Osteoblast (primary cell): ENCODE measurements at regions not wholly inside any gene's neighbourhood (a gene's known extent, or its start where the extent isn't known, plus 50 kb on each side); places are given as distances from the start of the nearest gene placed in this dataset.

Source experiments
- DNase-seq: peaks from one replicate; pipeline ENCODE4 v3.0.0; 2011; ENCODE audit warnings: low spot score, mixed read lengths; ENCODE audit not compliant: insufficient read length; ENCODE audit errors: missing footprints
- H2AFZ ChIP-seq: 2 replicates; pipeline ENCODE4 v1.6.0; 2011; ENCODE audit warnings: mild to moderate bottlenecking, low read length
- H3K27ac ChIP-seq: 2 replicates; pipeline ENCODE4 v1.5.1; 2011; ENCODE audit warnings: mild to moderate bottlenecking, low read depth, low read length, moderate library complexity
- H3K27me3 ChIP-seq: 2 replicates; pipeline ENCODE4 v1.6.0; 2012; ENCODE audit warnings: mild to moderate bottlenecking, control low read depth, inconsistent platforms, low read length, moderate library complexity; ENCODE audit not compliant: insufficient read depth
- H3K36me3 ChIP-seq: 2 replicates; pipeline ENCODE4 v1.5.1; 2011; ENCODE audit warnings: mild to moderate bottlenecking, low read length, control low read depth, moderate library complexity; ENCODE audit not compliant: insufficient read depth
- H3K4me1 ChIP-seq: 2 replicates; pipeline ENCODE4 v1.5.1; 2011; ENCODE audit warnings: mild to moderate bottlenecking, low read length, control low read depth, moderate library complexity; ENCODE audit not compliant: insufficient read depth
- H3K4me2 ChIP-seq: 2 replicates; pipeline ENCODE4 v1.6.0; 2011; ENCODE audit warnings: mild to moderate bottlenecking, low read length; ENCODE audit not compliant: insufficient read depth
- H3K4me3 ChIP-seq: fragments of 200-600 bp; sonication (generic); 3 replicates; pipeline ENCODE4 v1.5.1; 2012; ENCODE audit warnings: mild to moderate bottlenecking, low read length, inconsistent platforms; ENCODE audit not compliant: insufficient read depth
- H3K79me2 ChIP-seq: 2 replicates; pipeline ENCODE4 v1.6.0; 2012; ENCODE audit warnings: mild to moderate bottlenecking, low read length, control low read depth, inconsistent platforms; ENCODE audit not compliant: insufficient read depth
- H3K9me3 ChIP-seq: 2 replicates; pipeline ENCODE4 v1.5.1; 2011; ENCODE audit warnings: low read depth, low read length, control low read depth
- H4K20me1 ChIP-seq: 2 replicates; pipeline ENCODE4 v1.6.0; 2012; ENCODE audit warnings: mild to moderate bottlenecking, low read length, control low read depth; ENCODE audit not compliant: insufficient read depth
- CTCF ChIP-seq: IDR thresholded peaks from 2 replicates; pipeline ENCODE4 v1.5.1; 2011; ENCODE audit warnings: mild to moderate bottlenecking, low read depth, low read length, moderate library complexity; ENCODE audit errors: extremely low read depth

- no peaks in the 10 kb centered on the region for H3K9me3 ChIP-seq
- H2AFZ ChIP-seq = no peak overlapping the region
- no peaks in the 10 kb centered on the region for H3K4me1 ChIP-seq
- H4K20me1 ChIP-seq = no peaks in the 10 kb centered on the region
- no peaks in the 10 kb centered on the region for H3K79me2 ChIP-seq
- no peak overlapping the region for H3K4me3 ChIP-seq
- DNase-seq = no peak
- H3K4me2 ChIP-seq = no peak overlapping the region
- no peaks in the 10 kb centered on the region for H3K27me3 ChIP-seq
- H3K36me3 ChIP-seq = no peaks in the 10 kb centered on the region
- H3K27ac ChIP-seq = no peak overlapping the region
- TF ChIP-seq CTCF = no peak
Observed at GRCh38 chr6:166814390-166814789, 142.0 kb downstream of the RNASET2 start.

- no peak overlapping the region for H2AFZ ChIP-seq
- H3K9me3 ChIP-seq = no peaks in the 10 kb centered on the region
- no peaks in the 10 kb centered on the region for H3K4me1 ChIP-seq
- no peak overlapping the region for H3K4me3 ChIP-seq
- no peaks in the 10 kb centered on the region for H3K36me3 ChIP-seq
- DNase-seq = no peak
- TF ChIP-seq CTCF = no peak
- no peaks in the 10 kb centered on the region for H3K27me3 ChIP-seq
- no peaks in the 10 kb centered on the region for H4K20me1 ChIP-seq
- no peaks in the 10 kb centered on the region for H3K79me2 ChIP-seq
- no peak overlapping the region for H3K4me2 ChIP-seq
- H3K27ac ChIP-seq = no peak overlapping the region
Observed at GRCh38 chr6:166813461-166813860, 142.9 kb downstream of the RNASET2 start.

GRCh38 chr6:166810864-166811263 lies 145.5 kb downstream of the RNASET2 start:
- no peak for DNase-seq
- H3K4me1 ChIP-seq = no peaks in the 10 kb centered on the region
- H3K27ac ChIP-seq = no peak overlapping the region
- no peaks in the 10 kb centered on the region for H3K79me2 ChIP-seq
- H3K4me2 ChIP-seq = no peak overlapping the region
- no peak overlapping the region for H2AFZ ChIP-seq
- no peak for TF ChIP-seq CTCF
- H3K4me3 ChIP-seq = no peak overlapping the region
- H3K9me3 ChIP-seq = peaks cover 4% of the 10 kb centered on the region
- no peaks in the 10 kb centered on the region for H3K27me3 ChIP-seq
- H4K20me1 ChIP-seq = no peaks in the 10 kb centered on the region
- no peaks in the 10 kb centered on the region for H3K36me3 ChIP-seq

DNA sequence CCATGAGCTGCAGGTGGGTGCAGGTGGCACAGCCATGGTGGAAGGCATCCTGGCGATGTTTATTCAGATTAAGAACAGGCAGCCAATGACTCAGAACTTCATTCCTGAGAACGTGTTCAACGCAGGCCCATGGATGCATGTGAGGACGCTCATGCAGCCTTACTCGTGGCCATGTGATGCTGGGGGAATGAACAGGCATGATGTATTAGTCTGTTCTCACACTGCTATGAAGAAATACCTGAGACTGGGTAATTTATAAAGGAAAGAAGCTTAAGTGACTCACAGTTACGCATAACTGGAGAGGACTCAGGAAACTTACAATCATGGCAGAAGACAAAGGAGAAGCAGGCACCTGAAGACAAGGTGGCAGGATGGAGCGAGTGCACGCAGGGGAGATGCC lies 146.6 kb downstream of the RNASET2 start:
- no peak overlapping the region for H3K27ac ChIP-seq

More for the DNA sequence above, 146.6 kb downstream of the RNASET2 start:
- peaks cover 9% of the 10 kb centered on the region for H3K9me3 ChIP-seq
- H3K36me3 ChIP-seq = no peaks in the 10 kb centered on the region
- no peak overlapping the region for H3K4me2 ChIP-seq
- no peaks in the 10 kb centered on the region for H4K20me1 ChIP-seq
- no peak overlapping the region for H3K4me3 ChIP-seq
- TF ChIP-seq CTCF = no peak
- no peaks in the 10 kb centered on the region for H3K79me2 ChIP-seq
- H2AFZ ChIP-seq = no peak overlapping the region
- no peak for DNase-seq
- H3K4me1 ChIP-seq = no peaks in the 10 kb centered on the region
- no peaks in the 10 kb centered on the region for H3K27me3 ChIP-seq
